ENCODE measurements at regions not wholly inside any gene's neighbourhood (a gene's known extent, or its start where the extent isn't known, plus 50 kb on each side); places are given as distances from the start of the nearest gene placed in this dataset.

DNA sequence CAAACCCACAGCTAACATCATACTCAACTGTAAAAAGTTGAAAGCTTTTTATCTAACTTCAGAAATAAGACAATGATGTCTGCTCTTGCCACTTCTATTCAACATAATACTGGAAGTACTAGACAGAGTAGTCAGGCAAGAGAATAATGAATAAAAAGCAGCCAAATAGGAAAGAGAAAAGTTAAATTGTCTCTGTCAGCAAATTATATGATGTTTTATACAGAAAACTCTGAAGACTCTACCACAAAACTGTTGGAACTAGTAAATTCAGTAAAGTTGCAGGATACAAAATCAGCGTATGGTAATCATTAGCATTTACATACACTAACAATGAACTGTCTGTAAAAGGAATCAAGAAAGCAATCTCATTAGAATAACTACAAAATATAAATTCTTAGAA is 752.9 kb upstream of the CT83 start:
- ChIA-PET POLR2A (no interaction called here), CTCF (ENCODE audit: unreplicated experiment) (no interaction called here)

GRCh38 chrX:117196481-117196880 is 733.7 kb upstream of the CT83 start:
- TF ChIP-seq EZH2phosphoT487 (IDR thresholded peaks at IDR 0.05; ENCODE audit: borderline replicate concordance, low read depth, low read length) (no peak), CTCF (conservative IDR thresholded peaks at IDR 0.05; ENCODE audit: low read length) (no peak)
- Histone ChIP-seq H3K27ac (ENCODE audit: low read depth, low read length, poor library complexity, severe bottlenecking) (no peak overlapping the region), H3K4me1 (ENCODE audit: insufficient read depth, low read length, poor library complexity, severe bottlenecking) (no peaks in the 10 kb centered on the region), H3K9me2 (ENCODE audit: insufficient read depth, low read length) (no peaks in the 10 kb centered on the region), H3K36me3 (ENCODE audit: insufficient read depth, low read length) (no peaks in the 10 kb centered on the region), H3K4me3 (ENCODE audit: low read depth, low read length, poor library complexity, severe bottlenecking) (no peak overlapping the region), H4K20me1 (ENCODE audit: insufficient read depth, low read length) (no peaks in the 10 kb centered on the region), H3K9me3 (ENCODE audit: low read length) (no peaks in the 10 kb centered on the region), H3K79me2 (ENCODE audit: insufficient read depth, low read depth, low read length) (no peaks in the 10 kb centered on the region), H2AFZ (ENCODE audit: low read length) (no peak overlapping the region), H3K4me2 (ENCODE audit: low read length) (no peak overlapping the region)
- ChIA-PET CTCF (ENCODE audit: unreplicated experiment) (no interaction called here), POLR2A (no interaction called here)
- no peak for DNase-seq (ENCODE audit: low spot score)
- intact Hi-C loops (cut with micrococcal nuclease; ENCODE audit: unreplicated experiment), result no loop called here
- BruUV-seq (replicated peaks), result no TSS peak

More for the DNA sequence above, 752.9 kb upstream of the CT83 start:
- no peaks in the 10 kb centered on the region for H3K9me2 ChIP-seq (ENCODE audit: insufficient read depth, low read length)
- no peak for DNase-seq (ENCODE audit: low spot score)
- H3K79me2 ChIP-seq (ENCODE audit: insufficient read depth, low read depth, low read length), result no peaks in the 10 kb centered on the region
- TF ChIP-seq CTCF (conservative IDR thresholded peaks at IDR 0.05; ENCODE audit: low read length) (no peak), EZH2phosphoT487 (IDR thresholded peaks at IDR 0.05; ENCODE audit: borderline replicate concordance, low read depth, low read length) (no peak)
- no peak overlapping the region for H3K27ac ChIP-seq (ENCODE audit: low read depth, low read length, poor library complexity, severe bottlenecking)
- no peaks in the 10 kb centered on the region for H3K9me3 ChIP-seq (ENCODE audit: low read length)
- H3K4me2 ChIP-seq (ENCODE audit: low read length), result no peak overlapping the region
- H3K4me3 ChIP-seq (ENCODE audit: low read depth, low read length, poor library complexity, severe bottlenecking), result no peak overlapping the region
- H4K20me1 ChIP-seq (ENCODE audit: insufficient read depth, low read length), result no peaks in the 10 kb centered on the region
- intact Hi-C loops (cut with micrococcal nuclease; ENCODE audit: unreplicated experiment), result no loop called here
- H3K36me3 ChIP-seq (ENCODE audit: insufficient read depth, low read length), result no peaks in the 10 kb centered on the region
- no peaks in the 10 kb centered on the region for H3K4me1 ChIP-seq (ENCODE audit: insufficient read depth, low read length, poor library complexity, severe bottlenecking)
- no TSS peak for BruUV-seq (replicated peaks)
- no peak overlapping the region for H2AFZ ChIP-seq (ENCODE audit: low read length)

DNA sequence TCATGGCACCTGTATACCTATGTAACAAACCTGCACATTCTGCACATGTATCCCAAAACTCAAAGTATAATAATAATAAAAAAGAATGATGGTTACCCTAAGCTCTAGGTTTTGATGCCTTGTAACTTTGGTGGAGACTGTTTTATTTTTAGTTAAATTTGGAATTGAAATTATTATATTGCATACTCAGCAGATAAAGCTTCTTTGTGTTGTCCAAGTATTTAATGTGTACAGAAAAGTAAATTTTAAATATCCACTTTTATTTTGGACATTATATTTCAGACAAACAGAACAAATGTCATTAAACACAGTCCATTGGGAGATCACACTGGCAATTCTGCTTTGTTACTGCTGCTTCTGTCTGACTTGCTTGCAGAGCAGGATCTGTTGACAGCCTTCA is 684.5 kb upstream of the CT83 start:
- Histone ChIP-seq H4K20me1 (ENCODE audit: insufficient read depth, low read length) (no peaks in the 10 kb centered on the region), H3K4me2 (ENCODE audit: low read length) (no peak overlapping the region), H2AFZ (ENCODE audit: low read length) (no peak overlapping the region), H3K9me2 (ENCODE audit: insufficient read depth, low read length) (no peaks in the 10 kb centered on the region), H3K4me1 (ENCODE audit: insufficient read depth, low read length, poor library complexity, severe bottlenecking) (no peaks in the 10 kb centered on the region), H3K4me3 (ENCODE audit: low read depth, low read length, poor library complexity, severe bottlenecking) (no peak overlapping the region), H3K9me3 (ENCODE audit: low read length) (no peaks in the 10 kb centered on the region), H3K36me3 (ENCODE audit: insufficient read depth, low read length) (no peaks in the 10 kb centered on the region), H3K27ac (ENCODE audit: low read depth, low read length, poor library complexity, severe bottlenecking) (no peak overlapping the region), H3K79me2 (ENCODE audit: insufficient read depth, low read depth, low read length) (no peaks in the 10 kb centered on the region)
- POLR2A ChIA-PET, result no interaction called here
- intact Hi-C loops (cut with micrococcal nuclease; ENCODE audit: unreplicated experiment), result no loop called here
- no TSS peak for BruUV-seq (replicated peaks)
- DNase-seq (ENCODE audit: low spot score), result no peak
- CTCF ChIA-PET (ENCODE audit: unreplicated experiment), result no interaction called here
- TF ChIP-seq CTCF (conservative IDR thresholded peaks at IDR 0.05; ENCODE audit: low read length) (no peak), EZH2phosphoT487 (IDR thresholded peaks at IDR 0.05; ENCODE audit: borderline replicate concordance, low read depth, low read length) (no peak)
